ENCODE measurements at regions not wholly inside any gene's neighbourhood (a gene's known extent, or its start where the extent isn't known, plus 50 kb on each side); places are given as distances from the start of the nearest gene placed in this dataset.

DNA sequence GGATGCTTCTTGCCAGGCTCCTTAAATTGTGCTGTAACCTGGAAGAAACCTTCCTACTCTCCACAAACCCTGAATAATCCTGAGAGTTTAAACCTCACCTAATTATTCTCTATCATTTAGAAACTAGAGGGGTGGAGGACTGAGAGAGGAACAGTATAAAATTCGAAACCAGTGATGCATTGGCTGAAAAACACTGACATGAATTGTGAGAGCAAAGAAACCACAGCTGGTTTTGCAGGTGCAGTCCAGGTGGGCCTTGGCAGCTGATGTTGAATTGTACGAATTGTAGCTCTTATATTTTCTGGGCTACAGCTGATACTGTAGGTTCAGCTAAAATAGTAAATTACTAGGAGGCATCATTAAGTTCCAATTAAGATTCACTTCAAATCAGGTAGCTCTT lies 227.0 kb upstream of the SLITRK5 start:
- TF ChIP-seq POLR2A (IDR thresholded peaks at IDR 0.05) (no peak), POLR2AphosphoS5 (IDR thresholded peaks at IDR 0.05) (no peak)
- TF ChIP-seq, protein P1, sequence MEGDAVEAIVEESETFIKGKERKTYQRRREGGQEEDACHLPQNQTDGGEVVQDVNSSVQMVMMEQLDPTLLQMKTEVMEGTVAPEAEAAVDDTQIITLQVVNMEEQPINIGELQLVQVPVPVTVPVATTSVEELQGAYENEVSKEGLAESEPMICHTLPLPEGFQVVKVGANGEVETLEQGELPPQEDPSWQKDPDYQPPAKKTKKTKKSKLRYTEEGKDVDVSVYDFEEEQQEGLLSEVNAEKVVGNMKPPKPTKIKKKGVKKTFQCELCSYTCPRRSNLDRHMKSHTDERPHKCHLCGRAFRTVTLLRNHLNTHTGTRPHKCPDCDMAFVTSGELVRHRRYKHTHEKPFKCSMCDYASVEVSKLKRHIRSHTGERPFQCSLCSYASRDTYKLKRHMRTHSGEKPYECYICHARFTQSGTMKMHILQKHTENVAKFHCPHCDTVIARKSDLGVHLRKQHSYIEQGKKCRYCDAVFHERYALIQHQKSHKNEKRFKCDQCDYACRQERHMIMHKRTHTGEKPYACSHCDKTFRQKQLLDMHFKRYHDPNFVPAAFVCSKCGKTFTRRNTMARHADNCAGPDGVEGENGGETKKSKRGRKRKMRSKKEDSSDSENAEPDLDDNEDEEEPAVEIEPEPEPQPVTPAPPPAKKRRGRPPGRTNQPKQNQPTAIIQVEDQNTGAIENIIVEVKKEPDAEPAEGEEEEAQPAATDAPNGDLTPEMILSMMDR (IDR thresholded peaks at IDR 0.05), result no peak

All from stomach (tissue), 4 donors.